Caco-2 (cell line): ENCODE measurements at regions not wholly inside any gene's neighbourhood (a gene's known extent, or its start where the extent isn't known, plus 50 kb on each side); places are given as distances from the start of the nearest gene placed in this dataset.

Experiments
- BruUV-seq: library from RNA; stranded (reverse); fragments of 400-500 nt; replicated peaks from 2 replicates; lab custom pipeline; 2021; lab: Mats Ljungman, UMichigan
- CTCF ChIA-PET: fragments of 300-600 bp; sonication (Branson Sonifier 250); formaldehyde crosslinking; loops from one replicate; lab custom pipeline; 2022; ENCODE audit warnings: antibody characterized with exemption; lab: Charles Lee
- POLR2A ChIA-PET: fragments of 300-600 bp; sonication (Branson Sonifier 250); formaldehyde crosslinking; loops from one replicate; lab custom pipeline; 2022; ENCODE audit warnings: antibody characterized with exemption; lab: Charles Lee
- DNase-seq, 2 experiments: peaks; one replicate each; pipeline versions ENCODE4 v3.0.0 to v3.0.0-alpha.2; 2020 to 2022
- H3K27me3 ChIP-seq: replicated peaks from 2 replicates; pipeline ENCODE4 v1.6.0; 2011; ENCODE audit warnings: low read length; ENCODE audit not compliant: control insufficient read depth, insufficient read depth
- H3K36me3 ChIP-seq: 2 replicates; pipeline ENCODE4 v1.5.1; 2011; ENCODE audit warnings: low read length; ENCODE audit not compliant: control insufficient read depth, insufficient read depth
- H3K4me1 ChIP-seq: fragments of 250-450 bp; sonication (Bioruptor Pico); 2 replicates; pipeline ENCODE4 v1.5.1; 2020; ENCODE audit warnings: mild to moderate bottlenecking
- H3K4me3 ChIP-seq: 2 replicates; pipeline ENCODE4 v1.5.1; 2011; ENCODE audit warnings: low read depth, mild to moderate bottlenecking, control low read depth, low read length
- H3K9me3 ChIP-seq: fragments of 250-450 bp; sonication (Bioruptor Pico); 2 replicates; pipeline ENCODE4 v1.5.1; 2020; ENCODE audit warnings: mild to moderate bottlenecking, moderate library complexity
- H3K27ac Mint-ChIP-seq: one replicate; pipeline ENCODE4 v1.8.0; 2022; ENCODE audit warnings: mixed read lengths; ENCODE audit not compliant: unreplicated experiment
- H3K27me3 Mint-ChIP-seq: one replicate; pipeline ENCODE4 v1.8.0; 2022; ENCODE audit warnings: mixed read lengths; ENCODE audit not compliant: insufficient read depth, unreplicated experiment
- H3K36me3 Mint-ChIP-seq: one replicate; pipeline ENCODE4 v1.8.0; 2022; ENCODE audit warnings: mild to moderate bottlenecking, mixed read lengths; ENCODE audit not compliant: insufficient read depth, unreplicated experiment
- H3K4me1 Mint-ChIP-seq: one replicate; pipeline ENCODE4 v1.8.0; 2022; ENCODE audit warnings: low read depth, mixed read lengths; ENCODE audit not compliant: unreplicated experiment
- H3K4me3 Mint-ChIP-seq: one replicate; pipeline ENCODE4 v1.8.0; 2022; ENCODE audit warnings: mild to moderate bottlenecking, moderate library complexity, mixed read lengths; ENCODE audit not compliant: unreplicated experiment
- H3K9me3 Mint-ChIP-seq: one replicate; pipeline ENCODE4 v1.8.0; 2022; ENCODE audit warnings: mixed read lengths; ENCODE audit not compliant: unreplicated experiment
- CTCF ChIP-seq, 2 experiments: fragments of 200-600 bp in 1 of 2; IDR thresholded peaks; 1 replicate in 1 of 2; 2 replicates in 1 of 2; pipeline versions ENCODE4 v1.5.1 to v1.8.0; 2011 to 2022; ENCODE audit warnings: antibody characterized with exemption in 1 of 2, control low read depth in 1 of 2, inconsistent platforms in 1 of 2, low read depth in 1 of 2, low read length in 1 of 2, mild to moderate bottlenecking in 1 of 2, moderate library complexity in 1 of 2; ENCODE audit not compliant: insufficient read depth in 1 of 2, severe bottlenecking in 1 of 2, unreplicated experiment in 1 of 2
- intact Hi-C: fragments of 100-400 bp; cut with micrococcal nuclease; formaldehyde crosslinking; loops from one replicate; pipeline ENCODE4 v1.10.0; 2022; ENCODE audit not compliant: unreplicated experiment

- H3K27ac Mint-ChIP-seq = no peak overlapping the region
- no peaks in the 10 kb centered on the region for H3K9me3 Mint-ChIP-seq
- peaks cover 2% of the 10 kb centered on the region for H3K27me3 Mint-ChIP-seq
- no peak overlapping the region for H3K4me3 Mint-ChIP-seq
- Histone ChIP-seq H3K9me3 (no peaks in the 10 kb centered on the region), H3K36me3 (no peaks in the 10 kb centered on the region), H3K4me3 (no peak overlapping the region), H3K4me1 (no peaks in the 10 kb centered on the region), H3K27me3 (no peaks in the 10 kb centered on the region)
- ChIA-PET CTCF (no interaction called here), POLR2A (no interaction called here)
- intact Hi-C loops = no loop called here
- no peak for DNase-seq
- no peak for TF ChIP-seq CTCF (IDR thresholded peaks at IDR 0.05; ENCODE audit: insufficient read depth in 1 of 2, low read depth in 1 of 2, low read length in 1 of 2, severe bottlenecking in 1 of 2, unreplicated experiment in 1 of 2)
- H3K4me1 Mint-ChIP-seq = no peaks in the 10 kb centered on the region
- peaks cover 5% of the 10 kb centered on the region for H3K36me3 Mint-ChIP-seq
- no TSS peak for BruUV-seq
Measured at GRCh38 chr17:74015990-74016389, 187.5 kb upstream of the RPL38 start.

- Mint-ChIP-seq H3K36me3 (peaks cover 5% of the 10 kb centered on the region), H3K27ac (no peak overlapping the region), H3K9me3 (no peaks in the 10 kb centered on the region), H3K4me3 (no peak overlapping the region), H3K4me1 (no peaks in the 10 kb centered on the region), H3K27me3 (peaks cover 2% of the 10 kb centered on the region)
- DNase-seq = no peak
- intact Hi-C loops = no loop called here
- Histone ChIP-seq H3K36me3 (no peaks in the 10 kb centered on the region), H3K4me1 (no peaks in the 10 kb centered on the region), H3K27me3 (no peaks in the 10 kb centered on the region), H3K4me3 (no peak overlapping the region), H3K9me3 (no peaks in the 10 kb centered on the region)
- TF ChIP-seq CTCF (IDR thresholded peaks at IDR 0.05; ENCODE audit: insufficient read depth in 1 of 2, low read depth in 1 of 2, low read length in 1 of 2, severe bottlenecking in 1 of 2, unreplicated experiment in 1 of 2) = no peak
- CTCF ChIA-PET = no interaction called here
- BruUV-seq = no TSS peak
- POLR2A ChIA-PET = no interaction called here
Measured at GRCh38 chr17:74016461-74016860, 187.0 kb upstream of the RPL38 start.

- Mint-ChIP-seq H3K27ac (no peak overlapping the region), H3K9me3 (no peaks in the 10 kb centered on the region), H3K36me3 (peaks cover 5% of the 10 kb centered on the region), H3K27me3 (peaks cover 2% of the 10 kb centered on the region), H3K4me3 (no peak overlapping the region), H3K4me1 (no peaks in the 10 kb centered on the region)
- intact Hi-C loops = no loop called here
- CTCF ChIA-PET = no interaction called here
- H3K4me1 ChIP-seq = no peaks in the 10 kb centered on the region
- no peaks in the 10 kb centered on the region for H3K27me3 ChIP-seq
- no peak overlapping the region for H3K4me3 ChIP-seq
- no peaks in the 10 kb centered on the region for H3K9me3 ChIP-seq
- TF ChIP-seq CTCF (IDR thresholded peaks at IDR 0.05; ENCODE audit: insufficient read depth in 1 of 2, low read depth in 1 of 2, low read length in 1 of 2, severe bottlenecking in 1 of 2, unreplicated experiment in 1 of 2) = no peak
- POLR2A ChIA-PET = no interaction called here
- no TSS peak for BruUV-seq
- DNase-seq = no peak
- no peaks in the 10 kb centered on the region for H3K36me3 ChIP-seq
Measured at GRCh38 chr17:74017466-74017865, 186.0 kb upstream of the RPL38 start.
